Hepatocyte (in vitro differentiated cells): ENCODE measurements at regions not wholly inside any gene's neighbourhood (a gene's known extent, or its start where the extent isn't known, plus 50 kb on each side); places are given as distances from the start of the nearest gene placed in this dataset.

Source experiments
- DNase-seq: peaks from one replicate; pipeline ENCODE4 v3.0.0-alpha.2; 2016; ENCODE audit warnings: low spot score
- H2AFZ ChIP-seq: fragments of 200-600 bp; sonication (generic); 2 replicates; pipeline ENCODE4 v1.6.0; 2016; ENCODE audit warnings: antibody characterized with exemption, mild to moderate bottlenecking
- H3K27ac ChIP-seq: fragments of 200-600 bp; sonication (generic); 2 replicates; pipeline ENCODE4 v1.5.1; 2016; ENCODE audit warnings: mild to moderate bottlenecking
- H3K27me3 ChIP-seq: fragments of 200-600 bp; sonication (generic); 2 replicates; pipeline ENCODE4 v1.6.1; 2016
- H3K36me3 ChIP-seq: fragments of 200-600 bp; sonication (generic); replicated peaks from 2 replicates; pipeline ENCODE4 v1.5.1; 2016; ENCODE audit warnings: low read depth; ENCODE audit not compliant: insufficient read depth
- H3K4me1 ChIP-seq: fragments of 200-600 bp; sonication (generic); 2 replicates; pipeline ENCODE4 v1.5.1; 2016; ENCODE audit warnings: mild to moderate bottlenecking, moderate library complexity; ENCODE audit not compliant: insufficient read depth
- H3K4me2 ChIP-seq: fragments of 200-600 bp; sonication (generic); 2 replicates; pipeline ENCODE4 v1.6.0; 2016
- H3K4me3 ChIP-seq: fragments of 200-600 bp; sonication (generic); 2 replicates; pipeline ENCODE4 v1.5.1; 2016; ENCODE audit warnings: mild to moderate bottlenecking
- H3K79me2 ChIP-seq: fragments of 200-600 bp; sonication (generic); 2 replicates; pipeline ENCODE4 v1.6.0; 2017; ENCODE audit warnings: mild to moderate bottlenecking
- H3K9me2 ChIP-seq: fragments of 200-600 bp; sonication (generic); replicated peaks from 2 replicates; pipeline ENCODE4 v1.6.0; 2017; ENCODE audit warnings: mild to moderate bottlenecking; ENCODE audit not compliant: insufficient read depth
- H3K9me3 ChIP-seq: fragments of 200-600 bp; sonication (generic); 2 replicates; pipeline ENCODE4 v1.5.1; 2016; ENCODE audit warnings: low read depth, mild to moderate bottlenecking
- H4K20me1 ChIP-seq: fragments of 200-600 bp; sonication (generic); 2 replicates; pipeline ENCODE4 v1.6.0; 2016; ENCODE audit warnings: mild to moderate bottlenecking; ENCODE audit not compliant: insufficient read depth, poor library complexity, severe bottlenecking
- EZH2 ChIP-seq: fragments of 200-600 bp; sonication (generic); IDR thresholded peaks from 2 replicates; pipeline ENCODE4 v1.6.1; 2016; ENCODE audit warnings: antibody characterized with exemption, mild to moderate bottlenecking, borderline replicate concordance
- EZH2phosphoT487 ChIP-seq: fragments of 200-600 bp; sonication (generic); IDR thresholded peaks from one replicate; pipeline ENCODE4 v1.6.1; 2018; ENCODE audit warnings: antibody characterized with exemption, mild to moderate bottlenecking, low read depth, moderate library complexity; ENCODE audit not compliant: unreplicated experiment, severe bottlenecking
- WGBS: methylation state at CpG from one replicate; pipeline ENCODE4 v1.1.6; 2016; ENCODE audit warnings: low lambda C conversion rate; ENCODE audit errors: missing lambda C conversion rate; 5-methylcytosine and 5-hydroxymethylcytosine counted together
- TF ChIP-seq, protein P1 (sequence below): fragments of 200-600 bp; sonication (generic); IDR thresholded peaks from 2 replicates; pipeline ENCODE4 v1.5.1; 2016; ENCODE audit warnings: antibody characterized with exemption, mild to moderate bottlenecking; ENCODE audit not compliant: poor library complexity

DNA sequence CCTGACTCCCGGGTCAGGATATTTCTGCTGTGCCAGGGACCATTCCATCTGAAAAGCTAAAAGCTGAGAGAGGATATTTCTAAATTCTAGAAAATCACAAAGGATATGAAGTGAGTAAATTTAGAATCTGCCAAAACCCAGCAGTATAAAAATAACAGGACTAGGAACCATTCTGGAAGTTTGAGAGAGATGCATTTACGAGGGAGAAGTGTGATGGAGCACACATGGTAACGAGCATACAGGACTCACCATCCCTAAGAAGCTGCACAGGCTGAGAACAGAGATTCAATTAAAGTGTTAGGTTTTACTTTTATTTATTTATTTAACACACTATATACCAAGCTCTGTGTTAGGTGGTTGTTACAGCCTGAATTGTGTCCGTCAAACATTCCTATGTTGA, 116.3 kb downstream of the GLUL start:
- DNase-seq: no peak
- no peaks in the 10 kb centered on the region for H3K27me3 ChIP-seq
- no peaks in the 10 kb centered on the region for H3K9me3 ChIP-seq
- H3K9me2 ChIP-seq: no peaks in the 10 kb centered on the region
- WGBS: 71% methylated on average over 4 of the region's 4 CpGs
- no peak overlapping the region for H2AFZ ChIP-seq
- H3K27ac ChIP-seq: no peak overlapping the region
- peaks cover 5% of the 10 kb centered on the region for H3K4me1 ChIP-seq
- H3K4me2 ChIP-seq: no peak overlapping the region
- no peaks in the 10 kb centered on the region for H3K79me2 ChIP-seq
- H4K20me1 ChIP-seq: no peaks in the 10 kb centered on the region
- no peak overlapping the region for H3K4me3 ChIP-seq
- TF ChIP-seq, protein P1, sequence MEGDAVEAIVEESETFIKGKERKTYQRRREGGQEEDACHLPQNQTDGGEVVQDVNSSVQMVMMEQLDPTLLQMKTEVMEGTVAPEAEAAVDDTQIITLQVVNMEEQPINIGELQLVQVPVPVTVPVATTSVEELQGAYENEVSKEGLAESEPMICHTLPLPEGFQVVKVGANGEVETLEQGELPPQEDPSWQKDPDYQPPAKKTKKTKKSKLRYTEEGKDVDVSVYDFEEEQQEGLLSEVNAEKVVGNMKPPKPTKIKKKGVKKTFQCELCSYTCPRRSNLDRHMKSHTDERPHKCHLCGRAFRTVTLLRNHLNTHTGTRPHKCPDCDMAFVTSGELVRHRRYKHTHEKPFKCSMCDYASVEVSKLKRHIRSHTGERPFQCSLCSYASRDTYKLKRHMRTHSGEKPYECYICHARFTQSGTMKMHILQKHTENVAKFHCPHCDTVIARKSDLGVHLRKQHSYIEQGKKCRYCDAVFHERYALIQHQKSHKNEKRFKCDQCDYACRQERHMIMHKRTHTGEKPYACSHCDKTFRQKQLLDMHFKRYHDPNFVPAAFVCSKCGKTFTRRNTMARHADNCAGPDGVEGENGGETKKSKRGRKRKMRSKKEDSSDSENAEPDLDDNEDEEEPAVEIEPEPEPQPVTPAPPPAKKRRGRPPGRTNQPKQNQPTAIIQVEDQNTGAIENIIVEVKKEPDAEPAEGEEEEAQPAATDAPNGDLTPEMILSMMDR: no peak
- TF ChIP-seq EZH2: no peak
- no peak for TF ChIP-seq EZH2phosphoT487
- H3K36me3 ChIP-seq: no peaks in the 10 kb centered on the region

DNA sequence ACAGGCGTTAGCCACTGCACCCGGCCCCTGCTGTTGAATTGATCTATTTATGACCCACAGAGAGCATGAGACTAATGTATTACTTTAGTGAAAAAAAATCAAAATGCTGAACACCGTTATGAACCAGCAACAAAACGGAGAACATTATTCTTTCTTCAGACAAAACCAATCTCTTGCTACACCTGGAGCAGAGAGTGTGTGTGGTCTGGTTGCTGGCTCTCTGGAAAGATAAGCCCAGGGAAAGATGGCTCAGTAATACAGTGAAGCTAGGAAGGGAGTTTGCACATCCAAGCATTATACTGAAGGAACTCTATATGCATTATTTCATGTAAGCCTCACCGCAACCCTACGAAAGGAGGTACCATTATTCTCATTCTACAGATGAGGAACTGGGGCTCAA, 117.0 kb downstream of the GLUL start:
- H3K27me3 ChIP-seq: no peaks in the 10 kb centered on the region
- H3K4me1 ChIP-seq: no peaks in the 10 kb centered on the region
- H3K27ac ChIP-seq: no peak overlapping the region
- no peak overlapping the region for H3K4me2 ChIP-seq
- H3K9me3 ChIP-seq: no peaks in the 10 kb centered on the region
- H3K9me2 ChIP-seq: no peaks in the 10 kb centered on the region
- no peak overlapping the region for H2AFZ ChIP-seq
- TF ChIP-seq, protein P1: no peak
- TF ChIP-seq EZH2phosphoT487 (no peak), EZH2 (no peak)
- no peaks in the 10 kb centered on the region for H4K20me1 ChIP-seq
- no peak for DNase-seq
- 90% methylated on average over 6 of the region's 6 CpGs for WGBS
- H3K4me3 ChIP-seq: no peak overlapping the region
- H3K36me3 ChIP-seq: no peaks in the 10 kb centered on the region
- no peaks in the 10 kb centered on the region for H3K79me2 ChIP-seq

DNA sequence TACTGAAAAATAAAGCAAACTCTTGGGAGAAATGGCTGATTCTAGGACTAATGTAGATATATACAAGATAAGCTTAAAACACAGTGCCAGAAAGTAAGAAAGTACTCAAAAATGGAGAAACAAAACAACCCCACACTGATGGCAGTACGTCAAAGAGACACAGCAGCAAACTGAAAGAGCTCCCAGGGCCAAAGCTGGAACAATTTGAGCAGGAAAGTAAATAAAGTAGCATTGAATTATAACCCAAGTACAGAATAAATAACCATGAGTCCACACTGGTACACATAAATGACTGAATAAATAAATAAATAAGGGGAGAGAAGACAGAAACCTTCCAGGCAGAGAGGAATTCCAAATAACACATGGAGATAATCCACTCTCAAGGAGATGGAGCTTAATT, 120.9 kb downstream of the GLUL start:
- no peak for DNase-seq
- no peaks in the 10 kb centered on the region for H4K20me1 ChIP-seq
- WGBS: 70% methylated on average over 1 of the region's 1 CpG
- no peaks in the 10 kb centered on the region for H3K4me1 ChIP-seq
- H3K9me2 ChIP-seq: no peaks in the 10 kb centered on the region
- TF ChIP-seq, protein P1: no peak
- no peak for TF ChIP-seq EZH2
- no peak for TF ChIP-seq EZH2phosphoT487
- no peak overlapping the region for H3K27ac ChIP-seq
- no peak overlapping the region for H2AFZ ChIP-seq
- H3K36me3 ChIP-seq: no peaks in the 10 kb centered on the region
- no peaks in the 10 kb centered on the region for H3K79me2 ChIP-seq
- no peak overlapping the region for H3K4me2 ChIP-seq
- no peaks in the 10 kb centered on the region for H3K9me3 ChIP-seq
- no peak overlapping the region for H3K4me3 ChIP-seq
- no peaks in the 10 kb centered on the region for H3K27me3 ChIP-seq

- no peaks in the 10 kb centered on the region for H3K9me3 ChIP-seq
- no peaks in the 10 kb centered on the region for H4K20me1 ChIP-seq
- H3K4me2 ChIP-seq: no peak overlapping the region
- no peak for DNase-seq
- no peak overlapping the region for H3K27ac ChIP-seq
- H2AFZ ChIP-seq: no peak overlapping the region
- H3K36me3 ChIP-seq: no peaks in the 10 kb centered on the region
- no peaks in the 10 kb centered on the region for H3K79me2 ChIP-seq
- TF ChIP-seq EZH2phosphoT487 (no peak), EZH2 (no peak)
- TF ChIP-seq, protein P1: no peak
- H3K4me1 ChIP-seq: no peaks in the 10 kb centered on the region
- no peaks in the 10 kb centered on the region for H3K27me3 ChIP-seq
- no peak overlapping the region for H3K4me3 ChIP-seq
- H3K9me2 ChIP-seq: no peaks in the 10 kb centered on the region
- 94% methylated on average over 3 of the region's 3 CpGs for WGBS
Observed at GRCh38 chr1:182269097-182269496, 122.5 kb downstream of the GLUL start.
